ENCODE measurements at regions not wholly inside any gene's neighbourhood (a gene's known extent, or its start where the extent isn't known, plus 50 kb on each side); places are given as distances from the start of the nearest gene placed in this dataset.

DNA sequence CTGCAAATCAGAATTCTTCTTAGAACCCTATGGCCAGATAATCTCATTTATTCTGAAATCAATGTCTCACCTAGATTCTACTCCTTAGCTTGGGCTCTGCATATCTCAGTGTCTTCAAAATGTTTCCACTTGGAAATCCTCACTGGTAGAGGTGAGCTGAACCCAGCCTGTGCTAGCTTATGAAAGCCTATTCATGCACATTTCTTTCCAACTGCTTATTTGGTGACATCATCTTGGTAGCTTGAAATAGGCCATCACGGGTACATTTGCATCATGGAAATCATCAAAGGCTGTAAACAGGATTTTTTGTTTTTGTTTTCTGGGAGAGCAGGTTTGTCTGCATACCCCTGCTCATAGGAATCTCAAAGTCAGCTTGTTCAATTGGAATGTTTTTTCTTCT lies 130.8 kb downstream of the KCNJ18 start:
- H3K4me1 ChIP-seq (ENCODE audit: insufficient read depth, low read length), result no peaks in the 10 kb centered on the region
- H3K4me2 ChIP-seq (ENCODE audit: insufficient read depth, low read length), result no peak overlapping the region
- TF ChIP-seq, protein P1, sequence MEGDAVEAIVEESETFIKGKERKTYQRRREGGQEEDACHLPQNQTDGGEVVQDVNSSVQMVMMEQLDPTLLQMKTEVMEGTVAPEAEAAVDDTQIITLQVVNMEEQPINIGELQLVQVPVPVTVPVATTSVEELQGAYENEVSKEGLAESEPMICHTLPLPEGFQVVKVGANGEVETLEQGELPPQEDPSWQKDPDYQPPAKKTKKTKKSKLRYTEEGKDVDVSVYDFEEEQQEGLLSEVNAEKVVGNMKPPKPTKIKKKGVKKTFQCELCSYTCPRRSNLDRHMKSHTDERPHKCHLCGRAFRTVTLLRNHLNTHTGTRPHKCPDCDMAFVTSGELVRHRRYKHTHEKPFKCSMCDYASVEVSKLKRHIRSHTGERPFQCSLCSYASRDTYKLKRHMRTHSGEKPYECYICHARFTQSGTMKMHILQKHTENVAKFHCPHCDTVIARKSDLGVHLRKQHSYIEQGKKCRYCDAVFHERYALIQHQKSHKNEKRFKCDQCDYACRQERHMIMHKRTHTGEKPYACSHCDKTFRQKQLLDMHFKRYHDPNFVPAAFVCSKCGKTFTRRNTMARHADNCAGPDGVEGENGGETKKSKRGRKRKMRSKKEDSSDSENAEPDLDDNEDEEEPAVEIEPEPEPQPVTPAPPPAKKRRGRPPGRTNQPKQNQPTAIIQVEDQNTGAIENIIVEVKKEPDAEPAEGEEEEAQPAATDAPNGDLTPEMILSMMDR (IDR thresholded peaks at IDR 0.05; ENCODE audit: borderline replicate concordance, extremely low read depth, low read length, poor library complexity, severe bottlenecking), result no peak
- TF ChIP-seq EZH2 (IDR thresholded peaks at IDR 0.05; ENCODE audit: borderline replicate concordance, low read depth, low read length, severe bottlenecking), result no peak
- H3K79me2 ChIP-seq (ENCODE audit: insufficient read depth, low read length), result no peaks in the 10 kb centered on the region
- ATAC-seq (ENCODE audit: insufficient read depth, low read depth) (no peak), DNase-seq (no peak)
- no peak overlapping the region for H3K4me3 ChIP-seq (ENCODE audit: low read depth in 1 of 2, low read length in 2 of 2)
- H3K27ac ChIP-seq (ENCODE audit: low read length), result no peak overlapping the region
- H4K20me1 ChIP-seq (ENCODE audit: insufficient read depth, low read length), result no peaks in the 10 kb centered on the region
- no peak overlapping the region for H3K9ac ChIP-seq (ENCODE audit: low read depth, low read length)
- no peaks in the 10 kb centered on the region for H3K27me3 ChIP-seq (ENCODE audit: insufficient read depth, low read length, poor library complexity)
- H2AFZ ChIP-seq (ENCODE audit: low read depth, low read length), result no peak overlapping the region
- no peaks in the 10 kb centered on the region for H3K36me3 ChIP-seq (ENCODE audit: insufficient read depth, low read length)
- no peaks in the 10 kb centered on the region for H3K9me3 ChIP-seq (ENCODE audit: insufficient read depth, low read length, severe bottlenecking)

GRCh38 chr17:21823643-21824042 lies 131.3 kb downstream of the KCNJ18 start:
- TF ChIP-seq EZH2 (IDR thresholded peaks at IDR 0.05; ENCODE audit: borderline replicate concordance, low read depth, low read length, severe bottlenecking), result no peak
- TF ChIP-seq, protein P1 (IDR thresholded peaks at IDR 0.05; ENCODE audit: borderline replicate concordance, extremely low read depth, low read length, poor library complexity, severe bottlenecking), result no peak
- DNase-seq, result no peak
- Histone ChIP-seq H3K4me1 (ENCODE audit: insufficient read depth, low read length) (no peaks in the 10 kb centered on the region), H3K4me2 (ENCODE audit: insufficient read depth, low read length) (no peak overlapping the region), H3K36me3 (ENCODE audit: insufficient read depth, low read length) (no peaks in the 10 kb centered on the region), H3K27me3 (ENCODE audit: insufficient read depth, low read length, poor library complexity) (no peaks in the 10 kb centered on the region), H3K9ac (ENCODE audit: low read depth, low read length) (no peak overlapping the region), H2AFZ (ENCODE audit: low read depth, low read length) (no peak overlapping the region), H3K27ac (ENCODE audit: low read length) (no peak overlapping the region), H3K9me3 (ENCODE audit: insufficient read depth, low read length, severe bottlenecking) (no peaks in the 10 kb centered on the region), H4K20me1 (ENCODE audit: insufficient read depth, low read length) (no peaks in the 10 kb centered on the region), H3K4me3 (ENCODE audit: low read depth in 1 of 2, low read length in 2 of 2) (no peak overlapping the region), H3K79me2 (ENCODE audit: insufficient read depth, low read length) (no peaks in the 10 kb centered on the region)
- no peak for ATAC-seq (ENCODE audit: insufficient read depth, low read depth)

DNA sequence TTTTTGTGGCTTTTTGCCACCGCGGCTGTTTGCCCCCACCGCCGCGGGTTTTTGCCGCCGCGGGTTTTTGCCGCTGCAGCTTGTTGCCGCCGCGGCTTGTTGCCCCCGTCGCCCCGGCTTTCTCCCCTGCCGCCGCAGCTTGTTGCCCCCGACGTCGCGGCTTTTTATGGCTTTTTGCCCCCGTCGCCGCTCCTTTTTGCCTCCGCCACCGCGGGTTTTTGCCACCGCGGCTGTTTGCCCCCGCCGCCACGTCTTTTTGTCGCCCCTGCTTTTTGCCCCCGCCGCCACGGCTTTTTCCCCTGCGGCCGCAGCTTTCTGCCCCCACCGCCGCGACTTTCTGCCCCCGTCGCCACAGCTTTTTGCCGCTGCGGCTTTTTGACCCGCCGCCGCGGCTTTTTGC lies 149.5 kb downstream of the KCNJ18 start:
- DNase-seq (no peak), ATAC-seq (ENCODE audit: insufficient read depth, low read depth) (no peak)
- no peaks in the 10 kb centered on the region for H3K36me3 ChIP-seq (ENCODE audit: insufficient read depth, low read length)
- no peaks in the 10 kb centered on the region for H3K9me3 ChIP-seq (ENCODE audit: insufficient read depth, low read length, severe bottlenecking)
- H3K9ac ChIP-seq (ENCODE audit: low read depth, low read length), result no peak overlapping the region
- no peak overlapping the region for H3K4me3 ChIP-seq (ENCODE audit: low read depth in 1 of 2, low read length in 2 of 2)
- H4K20me1 ChIP-seq (ENCODE audit: insufficient read depth, low read length), result no peaks in the 10 kb centered on the region
- TF ChIP-seq EZH2 (IDR thresholded peaks at IDR 0.05; ENCODE audit: borderline replicate concordance, low read depth, low read length, severe bottlenecking), result no peak
- TF ChIP-seq, protein P1 (IDR thresholded peaks at IDR 0.05; ENCODE audit: borderline replicate concordance, extremely low read depth, low read length, poor library complexity, severe bottlenecking), result no peak
- H3K4me1 ChIP-seq (ENCODE audit: insufficient read depth, low read length), result no peaks in the 10 kb centered on the region
- H3K4me2 ChIP-seq (ENCODE audit: insufficient read depth, low read length), result no peak overlapping the region
- H3K27ac ChIP-seq (ENCODE audit: low read length), result no peak overlapping the region
- no peaks in the 10 kb centered on the region for H3K79me2 ChIP-seq (ENCODE audit: insufficient read depth, low read length)
- no peak overlapping the region for H2AFZ ChIP-seq (ENCODE audit: low read depth, low read length)
- no peaks in the 10 kb centered on the region for H3K27me3 ChIP-seq (ENCODE audit: insufficient read depth, low read length, poor library complexity)

All from DND-41 (cell line).